HepG2 (cell line): ENCODE measurements at regions not wholly inside any gene's neighbourhood (a gene's known extent, or its start where the extent isn't known, plus 50 kb on each side); places are given as distances from the start of the nearest gene placed in this dataset.

ENCODE experiments used
- ATAC-seq: fragments of 200-7000 bp; cut with Tn5 transposase; 3 replicates; pipeline ENCODE4 v1.9.1; 2020; ENCODE audit warnings: mild to moderate bottlenecking, moderate library complexity
- BruUV-seq: library from RNA; stranded (reverse); fragments of 400-500 nt; replicated peaks from 2 replicates; lab custom pipeline; 2021; lab: Mats Ljungman, UMichigan
- CTCF ChIA-PET: fragments of 300-600 bp; formaldehyde crosslinking; extraction: SDS; loops from one replicate; lab custom pipeline; 2021; ENCODE audit warnings: low total read pairs, inconsistent platforms, low intra/inter-chr PET ratio; lab: Yijun Ruan, JAX
- POLR2A ChIA-PET: fragments of 350-600 bp; sonication (Branson Sonifier 250); formaldehyde crosslinking; loops from one replicate; lab custom pipeline; 2020; ENCODE audit warnings: antibody characterized with exemption, inconsistent platforms; lab: Yijun Ruan, JAX
- DNase-seq: peaks from one replicate; pipeline ENCODE4 v3.0.0-alpha.2; 2015; ENCODE audit warnings: low spot score
- FAIRE-seq: peaks from 3 replicates; lab custom pipeline; 2011; peaks lifted over from hg19 to GRCh38; lab: Jason Lieb, UNC
- H2AFZ ChIP-seq: one replicate; pipeline ENCODE4 v1.6.1; 2011; ENCODE audit warnings: low read length, inconsistent platforms
- H3K27ac ChIP-seq: fragments of 300-600 bp; 3 replicates; pipeline ENCODE4 v1.8.0; 2011; ENCODE audit warnings: mixed run types, mild to moderate bottlenecking, mixed read lengths, low read length, inconsistent platforms; ENCODE audit not compliant: insufficient read depth; ENCODE audit errors: extremely low read length
- H3K27me3 ChIP-seq, 2 experiments: fragments of 200-600 bp in 1 of 2; 2 replicates in 1 of 2; 3 replicates in 1 of 2; pipeline versions ENCODE4 v1.6.0 to v1.8.0; 2011; ENCODE audit warnings: low read length in 2 of 2, mild to moderate bottlenecking in 2 of 2, moderate library complexity in 2 of 2, inconsistent platforms in 1 of 2; ENCODE audit not compliant: insufficient read depth in 2 of 2, control insufficient read depth in 1 of 2
- H3K36me3 ChIP-seq, 2 experiments: fragments of 200-600 bp in 1 of 2; replicated peaks in 1 of 2; 2 replicates in 1 of 2; 3 replicates in 1 of 2; pipeline versions ENCODE4 v1.5.1 to v1.8.0; 2011; ENCODE audit warnings: low read length in 2 of 2, inconsistent platforms in 1 of 2; ENCODE audit not compliant: insufficient read depth in 2 of 2, control insufficient read depth in 1 of 2
- H3K4me1 ChIP-seq: 2 replicates; pipeline ENCODE4 v1.5.1; 2012; ENCODE audit warnings: low read length, inconsistent platforms; ENCODE audit not compliant: insufficient read depth
- H3K4me2 ChIP-seq: 2 replicates; pipeline ENCODE4 v1.6.0; 2011; ENCODE audit warnings: low read depth, low read length, inconsistent platforms
- H3K4me3 ChIP-seq, 3 experiments: fragments of 200-600 bp in 1 of 3; sonication (generic), shearing (Covaris generic) in 1 of 3; replicated peaks in 1 of 3; 2 replicates each; pipeline ENCODE4 v1.5.1; 2011 to 2016; ENCODE audit warnings: low read length in 3 of 3, inconsistent platforms in 2 of 3, low read depth in 2 of 3, mild to moderate bottlenecking in 2 of 3, control low read depth in 1 of 3, mixed read lengths in 1 of 3; ENCODE audit not compliant: insufficient read depth in 1 of 3
- H3K79me2 ChIP-seq: one replicate; pipeline ENCODE4 v1.6.1; 2011; ENCODE audit warnings: low read length, inconsistent platforms; ENCODE audit not compliant: insufficient read depth
- H3K9ac ChIP-seq: 2 replicates; pipeline ENCODE4 v1.6.0; 2011; ENCODE audit warnings: mild to moderate bottlenecking, low read depth, low read length, inconsistent platforms; ENCODE audit not compliant: insufficient read depth
- H3K9me3 ChIP-seq: 2 replicates; pipeline ENCODE4 v1.5.1; 2012; ENCODE audit warnings: mild to moderate bottlenecking, low read length
- H4K20me1 ChIP-seq: 2 replicates; pipeline ENCODE4 v1.6.0; 2011; ENCODE audit warnings: inconsistent platforms, mild to moderate bottlenecking, low read length, moderate library complexity; ENCODE audit not compliant: insufficient read depth
- ARHGAP35 ChIP-seq: sonication (generic); formaldehyde crosslinking; IDR thresholded peaks from 2 replicates; pipeline ENCODE4 v1.9.0; 2022; ENCODE audit warnings: mild to moderate bottlenecking, inconsistent platforms, moderate library complexity, missing genetic modification reagents, borderline replicate concordance
- ATF1 ChIP-seq: IDR thresholded peaks from 2 replicates; pipeline ENCODE4 v1.6.1; 2016; ENCODE audit warnings: mild to moderate bottlenecking, control low read depth
- GATA4 ChIP-seq: sonication (generic); IDR thresholded peaks from 2 replicates; pipeline ENCODE4 v1.6.1; 2016; ENCODE audit warnings: antibody characterized with exemption, low read depth, borderline replicate concordance
- JUNB ChIP-seq: sonication (generic); formaldehyde crosslinking; IDR thresholded peaks from 2 replicates; pipeline ENCODE4 v1.8.0; 2022; ENCODE audit warnings: missing genetic modification reagents, mild to moderate bottlenecking, borderline replicate concordance
- KAT7 ChIP-seq: IDR thresholded peaks from 2 replicates; pipeline ENCODE4 v1.6.1; 2018; ENCODE audit warnings: borderline replicate concordance, missing compliant biosample characterization
- KDM5B ChIP-seq: sonication (generic); formaldehyde crosslinking; IDR thresholded peaks from 2 replicates; pipeline ENCODE4 v1.4.0; 2020; ENCODE audit warnings: missing genetic modification reagents, mild to moderate bottlenecking, borderline replicate concordance
- MAFG ChIP-seq: sonication (generic); formaldehyde crosslinking; IDR thresholded peaks from 2 replicates; pipeline ENCODE4 v1.5.1; 2020; ENCODE audit warnings: mild to moderate bottlenecking, missing genetic modification reagents
- MTF1 ChIP-seq: sonication (generic); formaldehyde crosslinking; IDR thresholded peaks from 2 replicates; pipeline ENCODE4 v1.5.0; 2020; ENCODE audit warnings: missing genetic modification reagents
- NKX3-1 ChIP-seq: sonication (generic); formaldehyde crosslinking; IDR thresholded peaks from 2 replicates; pipeline ENCODE4 v1.5.0; 2020; ENCODE audit warnings: missing genetic modification reagents
- STAT5B ChIP-seq: sonication (generic); formaldehyde crosslinking; IDR thresholded peaks from 2 replicates; pipeline ENCODE4 v1.4.0; 2020; ENCODE audit warnings: missing genetic modification reagents
- YY1 ChIP-seq: IDR thresholded peaks from 2 replicates; pipeline ENCODE4 v1.6.1; 2011; ENCODE audit warnings: low read length, low read depth, moderate library complexity, mild to moderate bottlenecking; ENCODE audit not compliant: insufficient read depth, insufficient replicate concordance
- ZNF556 ChIP-seq: sonication (generic); formaldehyde crosslinking; IDR thresholded peaks from 2 replicates; pipeline ENCODE4 v1.4.0; 2020; ENCODE audit warnings: mild to moderate bottlenecking, missing genetic modification reagents, borderline replicate concordance
- ZSCAN9 ChIP-seq: IDR thresholded peaks from 2 replicates; pipeline ENCODE4 v1.6.1; 2016; ENCODE audit warnings: borderline replicate concordance
- WGBS: methylation state at CpG from one replicate; pipeline ENCODE4 v1.1.6; 2017; ENCODE audit warnings: low lambda C conversion rate; 5-methylcytosine and 5-hydroxymethylcytosine counted together
- in situ Hi-C: cut with HindIII; loops from 2 replicates; pipeline ENCODE4 v1.10.0; 2017; ENCODE audit warnings: low pct_unique_long_range_greater_than_20kb; ENCODE audit not compliant: extremely low pct_ligation_motif_present
- intact Hi-C: fragments of 100-400 bp; cut with micrococcal nuclease; formaldehyde crosslinking; loops from one replicate; pipeline ENCODE4 v1.10.0; 2022; ENCODE audit not compliant: unreplicated experiment
- TF ChIP-seq, protein P1 (sequence below): sonication (generic); formaldehyde crosslinking; IDR thresholded peaks from 2 replicates; pipeline ENCODE4 v1.5.1; 2020; ENCODE audit warnings: mild to moderate bottlenecking, missing genetic modification reagents, moderate library complexity
- TF ChIP-seq, protein P2 (sequence below): sonication (generic); formaldehyde crosslinking; IDR thresholded peaks from 2 replicates; pipeline ENCODE4 v1.8.0; 2022; ENCODE audit warnings: low read depth, missing genetic modification reagents
- TF ChIP-seq, protein P3 (sequence below): sonication (generic); formaldehyde crosslinking; IDR thresholded peaks from 2 replicates; pipeline ENCODE4 v1.5.1; 2020; ENCODE audit warnings: missing genetic modification reagents, mild to moderate bottlenecking, borderline replicate concordance

DNA sequence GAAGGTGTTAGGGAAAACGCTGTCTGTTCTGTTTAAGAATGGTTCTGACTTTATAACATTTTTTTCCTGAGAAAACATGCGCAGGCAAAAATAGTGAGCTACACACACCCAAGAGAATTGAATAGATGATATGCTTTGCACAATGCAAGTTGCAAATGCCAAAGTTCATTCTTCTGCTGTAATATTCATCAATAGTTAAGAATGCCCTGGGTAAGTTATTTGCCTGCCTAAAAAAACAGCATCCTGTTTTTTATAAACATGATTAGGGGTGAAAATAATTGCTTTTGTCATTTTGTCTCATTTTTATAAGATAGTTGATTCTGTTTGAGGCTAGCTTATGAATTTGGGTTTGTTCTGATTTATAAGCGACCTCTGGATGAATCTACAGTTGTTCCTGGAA is 99.4 kb downstream of the DTWD1 start:
- ATAC-seq: no peak
- no peaks in the 10 kb centered on the region for H4K20me1 ChIP-seq
- no peaks in the 10 kb centered on the region for H3K4me1 ChIP-seq
- H3K9ac ChIP-seq: no peak overlapping the region
- H3K27me3 ChIP-seq: no peaks in the 10 kb centered on the region
- ChIA-PET POLR2A (no interaction called here), CTCF (no interaction called here)
- WGBS: 36% methylated on average over 3 of the region's 3 CpGs
- intact Hi-C loops: no loop called here
- TF ChIP-seq NKX3-1 (CRISPR knock-in tag) (no peak), ATF1 (CRISPR knock-in tag) (no peak), JUNB (CRISPR knock-in tag) (no peak), YY1 (no peak), GATA4 (no peak)
- in situ Hi-C loops: no loop called here
- no TSS peak for BruUV-seq
- no peaks in the 10 kb centered on the region for H3K9me3 ChIP-seq
- no peak for FAIRE-seq
- no peak overlapping the region for H3K4me3 ChIP-seq
- no peak overlapping the region for H2AFZ ChIP-seq
- no peaks in the 10 kb centered on the region for H3K79me2 ChIP-seq
- DNase-seq: no peak
- no peak overlapping the region for H3K4me2 ChIP-seq
- H3K36me3 ChIP-seq: no peaks in the 10 kb centered on the region
- no peak overlapping the region for H3K27ac ChIP-seq

DNA sequence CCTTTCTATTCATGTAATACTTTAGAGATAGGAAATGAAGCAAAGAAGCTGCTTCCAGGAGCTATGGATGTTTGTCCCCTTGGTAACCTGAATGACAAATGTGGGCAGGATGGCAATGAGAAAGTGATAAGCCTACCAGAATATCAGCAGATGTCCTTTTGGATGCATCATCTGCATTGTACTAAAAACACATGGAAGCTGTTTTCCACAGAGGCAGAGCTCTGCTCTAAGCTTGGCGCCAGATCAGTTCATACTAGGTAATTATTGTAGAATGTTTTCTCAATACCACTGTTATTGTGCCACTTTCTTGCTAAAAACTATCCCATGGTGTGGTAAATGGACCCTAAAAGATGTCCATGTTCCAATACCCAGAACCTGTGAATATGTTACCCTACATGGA is 100.2 kb downstream of the DTWD1 start:
- in situ Hi-C loops: no loop called here
- Histone ChIP-seq H3K36me3 (no peaks in the 10 kb centered on the region), H3K4me1 (no peaks in the 10 kb centered on the region), H2AFZ (no peak overlapping the region), H3K27me3 (no peaks in the 10 kb centered on the region), H4K20me1 (no peaks in the 10 kb centered on the region), H3K4me3 (no peak overlapping the region), H3K4me2 (no peak overlapping the region), H3K79me2 (no peaks in the 10 kb centered on the region), H3K9me3 (no peaks in the 10 kb centered on the region), H3K27ac (no peak overlapping the region), H3K9ac (no peak overlapping the region)
- no TSS peak for BruUV-seq
- WGBS: no CpG with 5 or more reads among the region's 1 CpG
- ChIA-PET POLR2A (no interaction called here), CTCF (no interaction called here)
- intact Hi-C loops: no loop called here
- FAIRE-seq: no peak
- ATAC-seq: no peak
- DNase-seq: no peak
- TF ChIP-seq KAT7 (CRISPR knock-in tag) (no peak), ZSCAN9 (CRISPR knock-in tag) (no peak), STAT5B (CRISPR knock-in tag) (no peak), ZNF556 (no peak), MAFG (CRISPR knock-in tag) (no peak), KDM5B (CRISPR knock-in tag) (no peak), ARHGAP35 (CRISPR knock-in tag) (no peak), MTF1 (CRISPR knock-in tag) (no peak), JUNB (CRISPR knock-in tag) (no peak)
- TF ChIP-seq, protein P1, sequence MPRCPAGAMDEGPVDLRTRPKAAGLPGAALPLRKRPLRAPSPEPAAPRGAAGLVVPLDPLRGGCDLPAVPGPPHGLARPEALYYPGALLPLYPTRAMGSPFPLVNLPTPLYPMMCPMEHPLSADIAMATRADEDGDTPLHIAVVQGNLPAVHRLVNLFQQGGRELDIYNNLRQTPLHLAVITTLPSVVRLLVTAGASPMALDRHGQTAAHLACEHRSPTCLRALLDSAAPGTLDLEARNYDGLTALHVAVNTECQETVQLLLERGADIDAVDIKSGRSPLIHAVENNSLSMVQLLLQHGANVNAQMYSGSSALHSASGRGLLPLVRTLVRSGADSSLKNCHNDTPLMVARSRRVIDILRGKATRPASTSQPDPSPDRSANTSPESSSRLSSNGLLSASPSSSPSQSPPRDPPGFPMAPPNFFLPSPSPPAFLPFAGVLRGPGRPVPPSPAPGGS (CRISPR knock-in tag): no peak
- TF ChIP-seq, protein P2, sequence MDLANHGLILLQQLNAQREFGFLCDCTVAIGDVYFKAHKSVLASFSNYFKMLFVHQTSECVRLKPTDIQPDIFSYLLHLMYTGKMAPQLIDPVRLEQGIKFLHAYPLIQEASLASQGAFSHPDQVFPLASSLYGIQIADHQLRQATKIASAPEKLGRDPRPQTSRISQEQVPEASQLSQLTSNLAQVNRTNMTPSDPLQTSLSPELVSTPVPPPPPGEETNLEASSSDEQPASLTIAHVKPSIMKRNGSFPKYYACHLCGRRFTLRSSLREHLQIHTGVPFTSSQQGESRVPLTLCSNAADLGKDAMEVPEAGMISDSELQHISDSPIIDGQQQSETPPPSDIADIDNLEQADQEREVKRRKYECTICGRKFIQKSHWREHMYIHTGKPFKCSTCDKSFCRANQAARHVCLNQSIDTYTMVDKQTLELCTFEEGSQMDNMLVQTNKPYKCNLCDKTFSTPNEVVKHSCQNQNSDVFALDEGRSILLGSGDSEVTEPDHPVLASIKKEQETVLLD (CRISPR knock-in tag): no peak
- TF ChIP-seq, protein P3, sequence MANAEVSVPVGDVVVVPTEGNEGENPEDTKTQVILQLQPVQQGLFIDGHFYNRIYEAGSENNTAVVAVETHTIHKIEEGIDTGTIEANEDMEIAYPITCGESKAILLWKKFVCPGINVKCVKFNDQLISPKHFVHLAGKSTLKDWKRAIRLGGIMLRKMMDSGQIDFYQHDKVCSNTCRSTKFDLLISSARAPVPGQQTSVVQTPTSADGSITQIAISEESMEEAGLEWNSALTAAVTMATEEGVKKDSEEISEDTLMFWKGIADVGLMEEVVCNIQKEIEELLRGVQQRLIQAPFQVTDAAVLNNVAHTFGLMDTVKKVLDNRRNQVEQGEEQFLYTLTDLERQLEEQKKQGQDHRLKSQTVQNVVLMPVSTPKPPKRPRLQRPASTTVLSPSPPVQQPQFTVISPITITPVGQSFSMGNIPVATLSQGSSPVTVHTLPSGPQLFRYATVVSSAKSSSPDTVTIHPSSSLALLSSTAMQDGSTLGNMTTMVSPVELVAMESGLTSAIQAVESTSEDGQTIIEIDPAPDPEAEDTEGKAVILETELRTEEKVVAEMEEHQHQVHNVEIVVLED: no peak
